DMS53 (cell line): ENCODE measurements at regions not wholly inside any gene's neighbourhood (a gene's known extent, or its start where the extent isn't known, plus 50 kb on each side); places are given as distances from the start of the nearest gene placed in this dataset.
"Not testable (repeated sequence)": the region's sequence is repeated elsewhere in the genome, so short reads cannot be mapped to it uniquely, and the experiment has no call there.

ENCODE experiments used
- DNase-seq: peaks from one replicate; lab custom pipeline; 2025; lab: John Stamatoyannopoulos, UW

- no peak for DNase-seq
These were observed 130.5 kb downstream of the IRX5 start for GRCh38 chr16:55061126-55061525.

GRCh38 chr16:55062442-55062841 is 131.8 kb downstream of the IRX5 start:
- DNase-seq = no peak

- DNase-seq = no peak
These were observed 142.3 kb downstream of the IRX5 start for GRCh38 chr16:55072976-55073375.

- DNase-seq = no peak
These were observed 143.2 kb downstream of the IRX5 start for GRCh38 chr16:55073830-55074229.

- DNase-seq = not testable (repeated sequence)
These were observed 144.5 kb downstream of the IRX5 start for GRCh38 chr16:55075208-55075607.

GRCh38 chr16:55076053-55076452 is 145.4 kb downstream of the IRX5 start:
- DNase-seq = no peak

GRCh38 chr16:55077266-55077665 is 146.6 kb downstream of the IRX5 start:
- DNase-seq = no peak

- DNase-seq = no peak
These were observed 147.5 kb downstream of the IRX5 start for GRCh38 chr16:55078153-55078552.

GRCh38 chr16:55078699-55079410 is 148.2 kb downstream of the IRX5 start:
- DNase-seq = no peak

- no peak for DNase-seq
These were observed 151.2 kb downstream of the IRX5 start for GRCh38 chr16:55081622-55082590.

- DNase-seq = no peak
These were observed 151.9 kb downstream of the IRX5 start for GRCh38 chr16:55082591-55082976.

- DNase-seq = no peak
These were observed 152.4 kb downstream of the IRX5 start for GRCh38 chr16:55083052-55083451.

GRCh38 chr16:55088098-55088497 is 157.4 kb downstream of the IRX5 start:
- DNase-seq = no peak

- no peak for DNase-seq
These were observed 158.9 kb downstream of the IRX5 start for GRCh38 chr16:55089600-55089999.

GRCh38 chr16:55091213-55091870 is 160.7 kb downstream of the IRX5 start:
- no peak for DNase-seq

- DNase-seq = no peak
These were observed 161.2 kb downstream of the IRX5 start for GRCh38 chr16:55091871-55092230.

GRCh38 chr16:55100100-55100499 is 169.4 kb downstream of the IRX5 start:
- no peak for DNase-seq

- DNase-seq = no peak
These were observed 170.4 kb downstream of the IRX5 start for GRCh38 chr16:55101026-55101425.

- no peak for DNase-seq
These were observed 171.4 kb downstream of the IRX5 start for GRCh38 chr16:55102077-55102476.

- no peak for DNase-seq
These were observed 171.9 kb downstream of the IRX5 start for GRCh38 chr16:55102531-55102930.

- DNase-seq = no peak
These were observed 177.2 kb downstream of the IRX5 start for GRCh38 chr16:55107851-55108250.

GRCh38 chr16:55113210-55113609 is 182.5 kb downstream of the IRX5 start:
- DNase-seq = no peak

GRCh38 chr16:55115506-55115905 is 184.8 kb downstream of the IRX5 start:
- no peak for DNase-seq
